Parathyroid adenoma (tissue), 2 donors: ENCODE measurements at regions not wholly inside any gene's neighbourhood (a gene's known extent, or its start where the extent isn't known, plus 50 kb on each side); places are given as distances from the start of the nearest gene placed in this dataset.
A peak's percentile ranks its signal among the peaks of the same experiment; 100 is the strongest.

Source experiments
- H2AFZ ChIP-seq: fragments of 300-600 bp; sonication (generic); one replicate; pipeline ENCODE4 v1.7.0; 2017; ENCODE audit warnings: antibody characterized with exemption, mild to moderate bottlenecking
- H3K27ac ChIP-seq: fragments of 300-600 bp; sonication (generic); one replicate; pipeline ENCODE4 v1.7.0; 2017
- H3K27me3 ChIP-seq: fragments of 300-600 bp; sonication (generic); one replicate; pipeline ENCODE4 v1.7.0; 2017; ENCODE audit warnings: low read length; ENCODE audit not compliant: control insufficient read depth, insufficient read depth
- H3K36me3 ChIP-seq: fragments of 300-600 bp; sonication (generic); one replicate; pipeline ENCODE4 v1.7.0; 2017; ENCODE audit warnings: low read length; ENCODE audit not compliant: control insufficient read depth, insufficient read depth
- H3K4me1 ChIP-seq: fragments of 300-600 bp; sonication (generic); one replicate; pipeline ENCODE4 v1.7.0; 2017; ENCODE audit warnings: control low read depth
- H3K4me2 ChIP-seq: fragments of 300-600 bp; sonication (generic); one replicate; pipeline ENCODE4 v1.7.0; 2017; ENCODE audit warnings: low read length
- H3K4me3 ChIP-seq: fragments of 300-600 bp; sonication (generic); one replicate; pipeline ENCODE4 v1.7.0; 2017; ENCODE audit warnings: low read depth, low read length
- H3K79me2 ChIP-seq: fragments of 300-600 bp; sonication (generic); one replicate; pipeline ENCODE4 v1.7.0; 2017; ENCODE audit warnings: control low read depth
- H3K9ac ChIP-seq: fragments of 300-600 bp; sonication (generic); one replicate; pipeline ENCODE4 v1.7.0; 2017; ENCODE audit warnings: mild to moderate bottlenecking
- H3K9me3 ChIP-seq: fragments of 300-600 bp; sonication (generic); one replicate; pipeline ENCODE4 v1.7.0; 2017; ENCODE audit warnings: low read length; ENCODE audit not compliant: control insufficient read depth
- TF ChIP-seq, protein P1 (sequence below): fragments of 300-600 bp; sonication (generic); IDR thresholded peaks from one replicate; pipeline ENCODE4 v1.7.0; 2017; ENCODE audit warnings: antibody characterized with exemption, mild to moderate bottlenecking
- donor health status: primary hyperparathyroidism.

GRCh38 chr6:6931071-6932025 lies 176.4 kb upstream of the RREB1 start:
- TF ChIP-seq, protein P1, sequence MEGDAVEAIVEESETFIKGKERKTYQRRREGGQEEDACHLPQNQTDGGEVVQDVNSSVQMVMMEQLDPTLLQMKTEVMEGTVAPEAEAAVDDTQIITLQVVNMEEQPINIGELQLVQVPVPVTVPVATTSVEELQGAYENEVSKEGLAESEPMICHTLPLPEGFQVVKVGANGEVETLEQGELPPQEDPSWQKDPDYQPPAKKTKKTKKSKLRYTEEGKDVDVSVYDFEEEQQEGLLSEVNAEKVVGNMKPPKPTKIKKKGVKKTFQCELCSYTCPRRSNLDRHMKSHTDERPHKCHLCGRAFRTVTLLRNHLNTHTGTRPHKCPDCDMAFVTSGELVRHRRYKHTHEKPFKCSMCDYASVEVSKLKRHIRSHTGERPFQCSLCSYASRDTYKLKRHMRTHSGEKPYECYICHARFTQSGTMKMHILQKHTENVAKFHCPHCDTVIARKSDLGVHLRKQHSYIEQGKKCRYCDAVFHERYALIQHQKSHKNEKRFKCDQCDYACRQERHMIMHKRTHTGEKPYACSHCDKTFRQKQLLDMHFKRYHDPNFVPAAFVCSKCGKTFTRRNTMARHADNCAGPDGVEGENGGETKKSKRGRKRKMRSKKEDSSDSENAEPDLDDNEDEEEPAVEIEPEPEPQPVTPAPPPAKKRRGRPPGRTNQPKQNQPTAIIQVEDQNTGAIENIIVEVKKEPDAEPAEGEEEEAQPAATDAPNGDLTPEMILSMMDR = no peak
- Histone ChIP-seq H2AFZ (peak overlapping the region; percentile 53), H3K79me2 (no peaks in the 10 kb centered on the region), H3K9ac (no peak overlapping the region), H3K27ac (no peak overlapping the region), H3K36me3 (no peaks in the 10 kb centered on the region), H3K4me1 (no peaks in the 10 kb centered on the region), H3K4me2 (no peak overlapping the region), H3K27me3 (no peaks in the 10 kb centered on the region), H3K4me3 (no peak overlapping the region), H3K9me3 (no peaks in the 10 kb centered on the region)

- Histone ChIP-seq H3K9me3 (no peaks in the 10 kb centered on the region), H3K36me3 (no peaks in the 10 kb centered on the region), H3K27ac (no peak overlapping the region), H3K4me1 (no peaks in the 10 kb centered on the region), H2AFZ (no peak overlapping the region), H3K27me3 (no peaks in the 10 kb centered on the region), H3K9ac (no peak overlapping the region), H3K4me3 (no peak overlapping the region), H3K4me2 (no peak overlapping the region), H3K79me2 (no peaks in the 10 kb centered on the region)
- TF ChIP-seq, protein P1 = no peak
These were observed 175.4 kb upstream of the RREB1 start for GRCh38 chr6:6932341-6932740.

- no peaks in the 10 kb centered on the region for H3K4me1 ChIP-seq
These were observed 174.8 kb upstream of the RREB1 start for GRCh38 chr6:6932968-6933367.

DNA sequence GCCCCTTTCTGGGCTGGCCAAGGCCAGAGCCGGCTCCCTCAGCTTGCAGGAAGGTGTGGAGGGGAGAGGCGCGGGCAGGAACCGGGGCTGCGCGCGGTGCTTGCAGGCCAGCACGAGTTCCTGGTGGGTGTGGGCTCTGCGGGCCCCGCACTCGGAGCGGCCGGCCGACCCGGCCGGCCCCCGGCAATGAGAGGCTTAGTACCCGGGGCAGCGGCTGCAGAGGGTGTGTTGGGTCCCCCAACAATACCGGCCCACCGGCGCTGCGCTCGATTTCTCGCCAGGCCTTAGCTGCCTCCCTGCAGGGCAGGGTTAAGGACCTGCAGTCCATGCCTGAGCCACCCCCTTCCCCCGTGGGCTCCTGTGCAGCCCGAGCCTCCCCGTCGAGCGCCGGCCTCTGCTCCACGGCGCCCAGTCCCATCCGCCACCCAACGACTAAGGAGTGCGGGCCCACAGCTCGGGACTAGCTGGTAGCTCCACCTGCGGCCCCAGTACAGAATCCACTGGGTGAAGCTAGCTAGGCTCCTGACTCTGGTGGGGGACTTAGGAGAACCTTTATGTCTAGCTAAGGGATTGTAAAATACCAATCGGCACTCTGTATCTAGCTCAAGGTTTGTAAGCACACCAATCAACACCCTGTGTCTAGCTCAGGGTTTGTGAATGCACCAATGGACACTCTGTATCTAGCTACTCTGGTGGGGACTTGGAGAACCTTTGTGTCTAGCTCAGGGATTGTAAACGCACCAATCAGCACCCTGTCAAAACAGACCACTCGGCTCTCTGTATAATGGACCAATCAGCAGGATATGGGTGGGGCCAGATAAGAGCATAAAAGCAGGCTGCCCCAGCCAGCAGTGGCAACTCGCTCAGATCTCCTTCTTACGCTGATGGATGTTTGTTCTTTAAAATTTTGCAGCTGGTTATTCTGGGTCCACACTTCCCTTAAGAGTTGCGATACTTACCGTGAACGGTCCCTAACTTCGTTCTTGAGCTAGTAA lies 167.4 kb upstream of the RREB1 start:
- no peaks in the 10 kb centered on the region for H3K4me1 ChIP-seq
- TF ChIP-seq, protein P1 = no peak
- H2AFZ ChIP-seq = no peak overlapping the region
- no peak overlapping the region for H3K9ac ChIP-seq
- H3K4me3 ChIP-seq = no peak overlapping the region
- no peaks in the 10 kb centered on the region for H3K27me3 ChIP-seq
- no peaks in the 10 kb centered on the region for H3K9me3 ChIP-seq
- H3K79me2 ChIP-seq = no peaks in the 10 kb centered on the region
- no peak overlapping the region for H3K4me2 ChIP-seq
- no peaks in the 10 kb centered on the region for H3K36me3 ChIP-seq
- H3K27ac ChIP-seq = no peak overlapping the region

More at GRCh38 chr6:6932968-6933367, 174.8 kb upstream of the RREB1 start:
- Histone ChIP-seq H3K4me2 (no peak overlapping the region), H3K79me2 (no peaks in the 10 kb centered on the region), H3K9ac (no peak overlapping the region), H3K27ac (no peak overlapping the region), H3K4me3 (no peak overlapping the region), H3K36me3 (no peaks in the 10 kb centered on the region), H3K27me3 (no peaks in the 10 kb centered on the region), H3K9me3 (no peaks in the 10 kb centered on the region), H2AFZ (no peak overlapping the region)
- TF ChIP-seq, protein P1 = no peak
